AG04450 (cell line): ENCODE measurements at regions not wholly inside any gene's neighbourhood (a gene's known extent, or its start where the extent isn't known, plus 50 kb on each side); places are given as distances from the start of the nearest gene placed in this dataset.

Experiments used
- CTCF ChIA-PET: fragments of 300-600, 350-600 bp; formaldehyde crosslinking; extraction: SDS; loops from one replicate; lab custom pipeline; 2022; ENCODE audit warnings: antibody characterized with exemption, inconsistent platforms; lab: Charles Lee
- POLR2A ChIA-PET: fragments of 350-600 bp; formaldehyde crosslinking; extraction: SDS; loops from one replicate; lab custom pipeline; 2021; ENCODE audit warnings: antibody characterized with exemption, inconsistent platforms; lab: Yijun Ruan, JAX
- DNase-seq: peaks from one replicate; pipeline ENCODE4 v3.0.0-alpha.2; 2011; ENCODE audit warnings: low read depth, low spot score
- H3K27ac ChIP-seq: one replicate; pipeline ENCODE4 v1.5.1; 2012; ENCODE audit warnings: low read depth, low read length, control low read depth
- H3K27me3 ChIP-seq: one replicate; pipeline ENCODE4 v1.6.0; 2012; ENCODE audit warnings: low read length; ENCODE audit not compliant: control insufficient read depth, insufficient read depth
- H3K4me3 ChIP-seq: 2 replicates; pipeline ENCODE4 v1.5.1; 2011; ENCODE audit warnings: mild to moderate bottlenecking, low read depth, low read length, control low read depth
- H3K9me3 ChIP-seq: 2 replicates; pipeline ENCODE4 v1.5.1; 2012; ENCODE audit warnings: low read length; ENCODE audit not compliant: control insufficient read depth, insufficient read depth
- CTCF ChIP-seq: IDR thresholded peaks from 2 replicates; pipeline ENCODE4 v1.5.1; 2011; ENCODE audit warnings: low read depth, low read length, control low read depth, inconsistent platforms

GRCh38 chr2:832635-833034 lies 118.0 kb upstream of the SNTG2 start:
- ChIA-PET POLR2A (no interaction called here), CTCF (no interaction called here)
- Histone ChIP-seq H3K9me3 (peaks cover 33% of the 10 kb centered on the region), H3K27ac (no peak overlapping the region), H3K4me3 (no peak overlapping the region), H3K27me3 (no peaks in the 10 kb centered on the region)
- no peak for DNase-seq
- no peak for TF ChIP-seq CTCF

GRCh38 chr2:831622-832021 lies 119.0 kb upstream of the SNTG2 start:
- Histone ChIP-seq H3K27me3 (no peaks in the 10 kb centered on the region), H3K27ac (no peak overlapping the region)

GRCh38 chr2:831225-831536 lies 119.5 kb upstream of the SNTG2 start:
- peaks cover 33% of the 10 kb centered on the region for H3K9me3 ChIP-seq
- ChIA-PET CTCF (no interaction called here), POLR2A (no interaction called here)
- H3K4me3 ChIP-seq: no peak overlapping the region
- TF ChIP-seq CTCF: no peak
- no peak overlapping the region for H3K27ac ChIP-seq
- H3K27me3 ChIP-seq: no peaks in the 10 kb centered on the region
- DNase-seq: no peak

More at GRCh38 chr2:831622-832021, 119.0 kb upstream of the SNTG2 start:
- TF ChIP-seq CTCF: no peak
- CTCF ChIA-PET: no interaction called here
- DNase-seq: no peak
- POLR2A ChIA-PET: no interaction called here
- Histone ChIP-seq H3K4me3 (no peak overlapping the region), H3K9me3 (peaks cover 33% of the 10 kb centered on the region)

GRCh38 chr2:830419-831224 lies 120.0 kb upstream of the SNTG2 start:
- Histone ChIP-seq H3K4me3 (no peak overlapping the region), H3K27ac (no peak overlapping the region), H3K9me3 (peaks cover 33% of the 10 kb centered on the region), H3K27me3 (no peaks in the 10 kb centered on the region)
- ChIA-PET POLR2A (no interaction called here), CTCF (no interaction called here)
- no peak for TF ChIP-seq CTCF
- no peak for DNase-seq

- no peak overlapping the region for H3K4me3 ChIP-seq
- peaks cover 34% of the 10 kb centered on the region for H3K9me3 ChIP-seq
- TF ChIP-seq CTCF: no peak
- POLR2A ChIA-PET: no interaction called here
- H3K27me3 ChIP-seq: no peaks in the 10 kb centered on the region
- no peak overlapping the region for H3K27ac ChIP-seq
- DNase-seq: no peak
- CTCF ChIA-PET: no interaction called here
Measured at GRCh38 chr2:829047-829446, 121.6 kb upstream of the SNTG2 start.
